ENCODE measurements at regions not wholly inside any gene's neighbourhood (a gene's known extent, or its start where the extent isn't known, plus 50 kb on each side); places are given as distances from the start of the nearest gene placed in this dataset.

GRCh38 chr4:96652821-96653220 is 812.9 kb downstream of the PDHA2 start:
- no peaks in the 10 kb centered on the region for H3K27me3 ChIP-seq (ENCODE audit: insufficient read depth, low read depth, severe bottlenecking)
- DNase-seq, result no peak
- TF ChIP-seq CTCF (IDR thresholded peaks at IDR 0.05; ENCODE audit: low read depth, low read length), result no peak
- H3K36me3 ChIP-seq, result no peaks in the 10 kb centered on the region
- no peak overlapping the region for H3K27ac ChIP-seq
- H3K9me3 ChIP-seq (ENCODE audit: severe bottlenecking), result no peaks in the 10 kb centered on the region
- no peak overlapping the region for H3K4me3 ChIP-seq (ENCODE audit: low read depth, low read length)

GRCh38 chr4:96654045-96654444 is 814.2 kb downstream of the PDHA2 start:
- H3K27ac ChIP-seq, result no peak overlapping the region
- no peak for TF ChIP-seq CTCF (IDR thresholded peaks at IDR 0.05; ENCODE audit: low read depth, low read length)
- no peak overlapping the region for H3K4me3 ChIP-seq (ENCODE audit: low read depth, low read length)
- no peaks in the 10 kb centered on the region for H3K36me3 ChIP-seq
- DNase-seq, result no peak
- H3K9me3 ChIP-seq (ENCODE audit: severe bottlenecking), result no peaks in the 10 kb centered on the region
- H3K27me3 ChIP-seq (ENCODE audit: insufficient read depth, low read depth, severe bottlenecking), result no peaks in the 10 kb centered on the region

- no peak overlapping the region for H3K4me3 ChIP-seq (ENCODE audit: low read depth, low read length)
- no peaks in the 10 kb centered on the region for H3K36me3 ChIP-seq
- no peak for DNase-seq
- no peaks in the 10 kb centered on the region for H3K27me3 ChIP-seq (ENCODE audit: insufficient read depth, low read depth, severe bottlenecking)
- H3K9me3 ChIP-seq (ENCODE audit: severe bottlenecking), result no peaks in the 10 kb centered on the region
- TF ChIP-seq CTCF (IDR thresholded peaks at IDR 0.05; ENCODE audit: low read depth, low read length), result no peak
- H3K27ac ChIP-seq, result no peak overlapping the region
Observed at GRCh38 chr4:96670381-96670780, 830.5 kb downstream of the PDHA2 start.

- TF ChIP-seq CTCF (IDR thresholded peaks at IDR 0.05; ENCODE audit: low read depth, low read length), result no peak
- no peak for DNase-seq
- H3K27me3 ChIP-seq (ENCODE audit: insufficient read depth, low read depth, severe bottlenecking), result no peaks in the 10 kb centered on the region
Observed at GRCh38 chr4:96675416-96675815, 835.5 kb downstream of the PDHA2 start.

GRCh38 chr4:96675896-96676295 is 836.0 kb downstream of the PDHA2 start:
- no peak for DNase-seq
- TF ChIP-seq CTCF (IDR thresholded peaks at IDR 0.05; ENCODE audit: low read depth, low read length), result no peak
- Histone ChIP-seq H3K27me3 (ENCODE audit: insufficient read depth, low read depth, severe bottlenecking) (no peaks in the 10 kb centered on the region), H3K9me3 (ENCODE audit: severe bottlenecking) (no peaks in the 10 kb centered on the region), H3K4me3 (ENCODE audit: low read depth, low read length) (no peak overlapping the region), H3K27ac (no peak overlapping the region), H3K36me3 (no peaks in the 10 kb centered on the region)

More at GRCh38 chr4:96675416-96675815, 835.5 kb downstream of the PDHA2 start:
- no peak overlapping the region for H3K4me3 ChIP-seq (ENCODE audit: low read depth, low read length)
- H3K36me3 ChIP-seq, result no peaks in the 10 kb centered on the region
- no peaks in the 10 kb centered on the region for H3K9me3 ChIP-seq (ENCODE audit: severe bottlenecking)
- no peak overlapping the region for H3K27ac ChIP-seq

GRCh38 chr4:96676754-96677435 is 837.0 kb downstream of the PDHA2 start:
- no peak overlapping the region for H3K27ac ChIP-seq
- no peak overlapping the region for H3K4me3 ChIP-seq (ENCODE audit: low read depth, low read length)
- no peaks in the 10 kb centered on the region for H3K27me3 ChIP-seq (ENCODE audit: insufficient read depth, low read depth, severe bottlenecking)
- H3K36me3 ChIP-seq, result no peaks in the 10 kb centered on the region
- no peak for TF ChIP-seq CTCF (IDR thresholded peaks at IDR 0.05; ENCODE audit: low read depth, low read length)
- H3K9me3 ChIP-seq (ENCODE audit: severe bottlenecking), result no peaks in the 10 kb centered on the region
- DNase-seq, result no peak

Measured in WERI-Rb-1 (cell line).